Kidney epithelial cell (primary cell): ENCODE measurements at regions not wholly inside any gene's neighbourhood (a gene's known extent, or its start where the extent isn't known, plus 50 kb on each side); places are given as distances from the start of the nearest gene placed in this dataset.

Experiments used
- DNase-seq: peaks from one replicate; pipeline ENCODE4 v3.0.0-alpha.2; 2010; ENCODE audit warnings: low read depth
- H3K27me3 ChIP-seq: 2 replicates; pipeline ENCODE4 v1.6.0; 2011; ENCODE audit warnings: low read length; ENCODE audit not compliant: control insufficient read depth, insufficient read depth
- H3K36me3 ChIP-seq: 2 replicates; pipeline ENCODE4 v1.5.1; 2011; ENCODE audit warnings: low read length; ENCODE audit not compliant: control insufficient read depth, insufficient read depth
- H3K4me3 ChIP-seq: 2 replicates; pipeline ENCODE4 v1.5.1; 2011; ENCODE audit warnings: low read depth, mild to moderate bottlenecking, control low read depth, low read length
- CTCF ChIP-seq: IDR thresholded peaks from 2 replicates; pipeline ENCODE4 v1.5.1; 2011; ENCODE audit warnings: mild to moderate bottlenecking, moderate library complexity, low read length, control low read depth, inconsistent platforms; ENCODE audit not compliant: insufficient read depth, poor library complexity, severe bottlenecking

- H3K36me3 ChIP-seq: no peaks in the 10 kb centered on the region
- DNase-seq: no peak
- no peak overlapping the region for H3K4me3 ChIP-seq
- H3K27me3 ChIP-seq: no peaks in the 10 kb centered on the region
- TF ChIP-seq CTCF: no peak
Observed at GRCh38 chr1:90132306-90132705, 137.4 kb downstream of the ZNF326 start.

GRCh38 chr1:90127288-90127953 is 132.5 kb downstream of the ZNF326 start:
- no peak for DNase-seq
- Histone ChIP-seq H3K27me3 (no peaks in the 10 kb centered on the region), H3K4me3 (no peak overlapping the region), H3K36me3 (no peaks in the 10 kb centered on the region)
- no peak for TF ChIP-seq CTCF

GRCh38 chr1:90126834-90127233 is 131.9 kb downstream of the ZNF326 start:
- no peak overlapping the region for H3K4me3 ChIP-seq
- no peaks in the 10 kb centered on the region for H3K27me3 ChIP-seq
- no peaks in the 10 kb centered on the region for H3K36me3 ChIP-seq
- no peak for TF ChIP-seq CTCF
- DNase-seq: no peak

- peaks cover under 1% of the 10 kb centered on the region for H3K27me3 ChIP-seq
- no peak for TF ChIP-seq CTCF
- no peak for DNase-seq
- H3K36me3 ChIP-seq: no peaks in the 10 kb centered on the region
- H3K4me3 ChIP-seq: no peak overlapping the region
Observed at GRCh38 chr1:90122654-90123340, 127.9 kb downstream of the ZNF326 start.

- Histone ChIP-seq H3K27me3 (peaks cover 2% of the 10 kb centered on the region), H3K4me3 (no peak overlapping the region), H3K36me3 (no peaks in the 10 kb centered on the region)
- TF ChIP-seq CTCF: peak; percentile 73
- peak; percentile 23 for DNase-seq
Observed at GRCh38 chr1:90114521-90115141, 119.7 kb downstream of the ZNF326 start.
